OCI-LY7 (cell line): ENCODE measurements at regions not wholly inside any gene's neighbourhood (a gene's known extent, or its start where the extent isn't known, plus 50 kb on each side); places are given as distances from the start of the nearest gene placed in this dataset.

Source experiments
- BruUV-seq: library from RNA; stranded (reverse); fragments of 400-500 nt; replicated peaks from 2 replicates; lab custom pipeline; 2021; lab: Mats Ljungman, UMichigan
- CTCF ChIA-PET: fragments of 300-600 bp; sonication (Branson Sonifier 250); formaldehyde crosslinking; loops from one replicate; lab custom pipeline; 2022; ENCODE audit warnings: antibody characterized with exemption; ENCODE audit not compliant: unreplicated experiment; lab: Charles Lee
- POLR2A ChIA-PET: fragments of 300-600 bp; sonication (Branson Sonifier 250); formaldehyde crosslinking; loops from one replicate; lab custom pipeline; 2022; ENCODE audit warnings: antibody characterized with exemption; lab: Charles Lee
- DNase-seq: peaks from one replicate; pipeline ENCODE4 v3.0.0-alpha.2; 2015; ENCODE audit warnings: low spot score
- H2AFZ ChIP-seq: fragments of 200-600 bp; sonication (generic), shearing (Covaris generic); 2 replicates; pipeline ENCODE4 v1.6.1; 2014; ENCODE audit warnings: mild to moderate bottlenecking, antibody characterized with exemption, low read length, moderate library complexity
- H3K27ac ChIP-seq: fragments of 200-600 bp; sonication (generic); 2 replicates; pipeline ENCODE4 v1.5.1; 2014; ENCODE audit warnings: mixed run types, low read depth, mild to moderate bottlenecking, moderate library complexity, low read length, inconsistent platforms; ENCODE audit not compliant: poor library complexity, severe bottlenecking
- H3K36me3 ChIP-seq: fragments of 200-600 bp; sonication (generic); 2 replicates; pipeline ENCODE4 v1.6.1; 2014; ENCODE audit warnings: mild to moderate bottlenecking, antibody characterized with exemption, low read length, moderate library complexity, mixed read lengths; ENCODE audit not compliant: insufficient read depth
- H3K4me1 ChIP-seq: fragments of 200-600 bp; sonication (generic); 2 replicates; pipeline ENCODE4 v1.5.1; 2014; ENCODE audit warnings: mild to moderate bottlenecking, low read length; ENCODE audit not compliant: insufficient read depth, poor library complexity, severe bottlenecking
- H3K4me2 ChIP-seq: fragments of 200-600 bp; sonication (generic); 2 replicates; pipeline ENCODE4 v1.6.1; 2014; ENCODE audit warnings: mild to moderate bottlenecking, low read length
- H3K4me3 ChIP-seq: fragments of 200-600 bp; sonication (generic); 2 replicates; pipeline ENCODE4 v1.5.1; 2014; ENCODE audit warnings: mild to moderate bottlenecking, low read depth, low read length; ENCODE audit not compliant: poor library complexity, severe bottlenecking
- H3K79me2 ChIP-seq: fragments of 200-600 bp; sonication (generic); 2 replicates; pipeline ENCODE4 v1.6.1; 2016; ENCODE audit warnings: low read depth, mild to moderate bottlenecking, low read length, moderate library complexity, mixed read lengths; ENCODE audit not compliant: insufficient read depth
- H3K9me2 ChIP-seq: fragments of 200-600 bp; sonication (generic); 2 replicates; pipeline ENCODE4 v1.6.1; 2016; ENCODE audit warnings: mild to moderate bottlenecking, low read length, mixed read lengths; ENCODE audit not compliant: insufficient read depth
- H3K9me3 ChIP-seq: fragments of 200-600 bp; sonication (generic); 2 replicates; pipeline ENCODE4 v1.6.1; 2014; ENCODE audit warnings: mild to moderate bottlenecking, mixed run types, low read length, mixed read lengths
- H4K20me1 ChIP-seq: fragments of 200-600 bp; sonication (generic); 2 replicates; pipeline ENCODE4 v1.6.1; 2014; ENCODE audit warnings: mild to moderate bottlenecking, antibody characterized with exemption, low read length, moderate library complexity, mixed read lengths; ENCODE audit not compliant: insufficient read depth
- EZH2phosphoT487 ChIP-seq: fragments of 200-600 bp; sonication (generic); IDR thresholded peaks from 2 replicates; pipeline ENCODE4 v1.6.1; 2018; ENCODE audit warnings: low read depth, borderline replicate concordance, mild to moderate bottlenecking, mixed run types, antibody characterized with exemption, low read length, moderate library complexity, mixed read lengths
- intact Hi-C: fragments of 100-400 bp; cut with micrococcal nuclease; formaldehyde crosslinking; loops from one replicate; pipeline ENCODE4 v1.10.0; 2022; ENCODE audit not compliant: unreplicated experiment
- TF ChIP-seq, protein P1 (sequence below): fragments of 200-600 bp; sonication (generic); conservative IDR thresholded peaks from 2 replicates; pipeline ENCODE4 v1.5.1; 2014; ENCODE audit warnings: mild to moderate bottlenecking, antibody characterized with exemption, low read length, moderate library complexity, mixed read lengths

DNA sequence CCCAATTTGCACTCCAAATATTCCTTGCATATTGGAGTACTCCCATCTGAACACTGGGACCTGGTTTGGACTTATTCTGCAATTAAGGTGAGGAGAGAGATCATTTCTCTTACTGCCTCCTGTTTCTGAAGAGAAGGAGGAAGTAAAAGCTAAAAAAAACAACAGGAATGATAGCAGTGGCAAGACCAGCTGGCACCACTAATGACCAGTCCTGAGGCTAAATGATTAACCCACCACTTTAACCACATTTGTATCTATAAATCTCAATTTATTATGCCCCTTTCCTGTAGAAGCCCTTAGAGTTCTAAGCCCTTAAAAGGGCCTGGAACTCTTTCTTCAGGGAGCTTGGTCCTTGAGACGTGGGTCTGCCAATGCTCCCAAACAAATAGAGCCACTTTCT is 625.0 kb upstream of the TSPY4 start:
- no peak for TF ChIP-seq EZH2phosphoT487
- TF ChIP-seq, protein P1, sequence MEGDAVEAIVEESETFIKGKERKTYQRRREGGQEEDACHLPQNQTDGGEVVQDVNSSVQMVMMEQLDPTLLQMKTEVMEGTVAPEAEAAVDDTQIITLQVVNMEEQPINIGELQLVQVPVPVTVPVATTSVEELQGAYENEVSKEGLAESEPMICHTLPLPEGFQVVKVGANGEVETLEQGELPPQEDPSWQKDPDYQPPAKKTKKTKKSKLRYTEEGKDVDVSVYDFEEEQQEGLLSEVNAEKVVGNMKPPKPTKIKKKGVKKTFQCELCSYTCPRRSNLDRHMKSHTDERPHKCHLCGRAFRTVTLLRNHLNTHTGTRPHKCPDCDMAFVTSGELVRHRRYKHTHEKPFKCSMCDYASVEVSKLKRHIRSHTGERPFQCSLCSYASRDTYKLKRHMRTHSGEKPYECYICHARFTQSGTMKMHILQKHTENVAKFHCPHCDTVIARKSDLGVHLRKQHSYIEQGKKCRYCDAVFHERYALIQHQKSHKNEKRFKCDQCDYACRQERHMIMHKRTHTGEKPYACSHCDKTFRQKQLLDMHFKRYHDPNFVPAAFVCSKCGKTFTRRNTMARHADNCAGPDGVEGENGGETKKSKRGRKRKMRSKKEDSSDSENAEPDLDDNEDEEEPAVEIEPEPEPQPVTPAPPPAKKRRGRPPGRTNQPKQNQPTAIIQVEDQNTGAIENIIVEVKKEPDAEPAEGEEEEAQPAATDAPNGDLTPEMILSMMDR, result no peak
- POLR2A ChIA-PET, result no interaction called here
- BruUV-seq, result no TSS peak

DNA sequence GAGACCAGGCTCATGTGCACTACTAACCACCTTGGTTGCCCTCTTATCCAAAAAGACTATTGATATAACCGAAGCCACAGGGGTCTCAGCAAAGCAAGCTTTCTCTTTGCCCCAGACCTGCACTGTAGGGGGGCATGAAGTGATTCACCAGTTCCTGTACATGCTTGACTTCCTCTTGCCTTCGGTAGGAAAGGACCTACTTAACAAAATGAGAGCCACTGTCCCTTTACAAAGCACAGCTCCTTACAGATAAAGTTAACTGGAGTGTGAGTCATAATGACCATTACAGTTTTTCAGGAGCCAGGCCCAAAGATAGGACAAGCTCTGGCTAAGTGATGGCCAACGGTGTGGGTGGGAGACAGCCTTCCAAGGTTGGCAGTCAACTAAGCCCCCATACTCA is 622.0 kb upstream of the TSPY4 start:
- ChIA-PET POLR2A (no interaction called here), CTCF (no interaction called here)
- intact Hi-C loops, result no loop called here
- H4K20me1 ChIP-seq, result no peaks in the 10 kb centered on the region
- no peaks in the 10 kb centered on the region for H3K4me1 ChIP-seq
- H3K4me3 ChIP-seq, result no peak overlapping the region
- no peaks in the 10 kb centered on the region for H3K9me2 ChIP-seq
- DNase-seq, result no peak
- H3K9me3 ChIP-seq, result no peaks in the 10 kb centered on the region
- H3K27ac ChIP-seq, result no peak overlapping the region
- TF ChIP-seq, protein P1, result no peak
- TF ChIP-seq EZH2phosphoT487, result no peak
- BruUV-seq, result no TSS peak
- H2AFZ ChIP-seq, result no peak overlapping the region
- no peak overlapping the region for H3K4me2 ChIP-seq
- H3K79me2 ChIP-seq, result no peaks in the 10 kb centered on the region
- no peaks in the 10 kb centered on the region for H3K36me3 ChIP-seq

More for the DNA sequence above, 625.0 kb upstream of the TSPY4 start:
- Histone ChIP-seq H3K4me1 (no peaks in the 10 kb centered on the region), H3K27ac (no peak overlapping the region), H3K36me3 (no peaks in the 10 kb centered on the region), H3K4me2 (no peak overlapping the region), H3K9me2 (no peaks in the 10 kb centered on the region), H3K4me3 (no peak overlapping the region), H3K9me3 (no peaks in the 10 kb centered on the region), H4K20me1 (no peaks in the 10 kb centered on the region), H3K79me2 (no peaks in the 10 kb centered on the region), H2AFZ (no peak overlapping the region)
- no peak for DNase-seq
- intact Hi-C loops, result no loop called here
- CTCF ChIA-PET, result no interaction called here

DNA sequence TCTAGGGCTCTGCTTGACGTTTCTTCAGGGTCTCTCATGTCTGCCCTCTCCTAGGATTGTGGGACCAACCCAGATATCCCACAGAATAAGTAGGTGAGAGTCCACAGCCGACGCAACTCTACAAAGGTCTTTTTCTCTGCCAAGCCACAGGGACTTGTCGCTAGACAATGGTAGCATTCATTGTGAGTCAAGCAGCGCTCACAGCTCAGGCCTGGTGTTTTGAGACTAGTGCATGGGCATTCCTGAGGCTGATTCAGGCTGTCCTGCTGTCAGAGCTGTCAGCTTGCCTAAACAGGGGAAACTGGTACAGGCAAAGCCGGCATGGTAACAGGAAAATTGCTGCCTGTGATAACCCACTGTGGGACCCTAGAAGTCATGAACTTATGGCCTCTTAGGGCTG is 610.6 kb upstream of the TSPY4 start:
- intact Hi-C loops, result no loop called here

More for the DNA sequence above, 610.6 kb upstream of the TSPY4 start:
- H2AFZ ChIP-seq, result no peak overlapping the region
- no peak overlapping the region for H3K4me2 ChIP-seq
- no peaks in the 10 kb centered on the region for H3K9me2 ChIP-seq
- H3K27ac ChIP-seq, result no peak overlapping the region
- H4K20me1 ChIP-seq, result no peaks in the 10 kb centered on the region
- TF ChIP-seq, protein P1, result no peak
- no peak for TF ChIP-seq EZH2phosphoT487
- no peaks in the 10 kb centered on the region for H3K36me3 ChIP-seq
- ChIA-PET POLR2A (no interaction called here), CTCF (no interaction called here)
- no TSS peak for BruUV-seq
- no peak for DNase-seq
- no peaks in the 10 kb centered on the region for H3K9me3 ChIP-seq
- no peak overlapping the region for H3K4me3 ChIP-seq
- no peaks in the 10 kb centered on the region for H3K4me1 ChIP-seq
- no peaks in the 10 kb centered on the region for H3K79me2 ChIP-seq
